Gastroesophageal sphincter (tissue), 3 donors: ENCODE measurements at regions not wholly inside any gene's neighbourhood (a gene's known extent, or its start where the extent isn't known, plus 50 kb on each side); places are given as distances from the start of the nearest gene placed in this dataset.

Experiments used
- EP300 ChIP-seq: sonication (generic); formaldehyde crosslinking; IDR thresholded peaks from one replicate; pipeline ENCODE4 v1.6.1; 2017; ENCODE audit warnings: antibody characterized with exemption, mild to moderate bottlenecking
- POLR2A ChIP-seq, 2 donors: fragments of 450-650 bp; IDR thresholded peaks; one replicate each; pipeline ENCODE4 v1.6.1; 2017; ENCODE audit warnings: antibody characterized with exemption in 2 of 2, mild to moderate bottlenecking in 2 of 2, moderate library complexity in 1 of 2
- POLR2AphosphoS5 ChIP-seq: sonication (generic); formaldehyde crosslinking; IDR thresholded peaks from one replicate; pipeline ENCODE4 v1.6.1; 2017; ENCODE audit warnings: antibody characterized with exemption
- TF ChIP-seq, protein P1 (sequence below), 4 experiments: fragments of 200-600 bp in 2 of 4; fragments of 450-650 bp in 2 of 4; sonication (generic) in 1 of 4; IDR thresholded peaks; one replicate each; pipeline ENCODE4 v1.5.1; 2017 to 2019; ENCODE audit warnings: antibody characterized with exemption in 4 of 4, mild to moderate bottlenecking in 2 of 4, moderate library complexity in 2 of 4

DNA sequence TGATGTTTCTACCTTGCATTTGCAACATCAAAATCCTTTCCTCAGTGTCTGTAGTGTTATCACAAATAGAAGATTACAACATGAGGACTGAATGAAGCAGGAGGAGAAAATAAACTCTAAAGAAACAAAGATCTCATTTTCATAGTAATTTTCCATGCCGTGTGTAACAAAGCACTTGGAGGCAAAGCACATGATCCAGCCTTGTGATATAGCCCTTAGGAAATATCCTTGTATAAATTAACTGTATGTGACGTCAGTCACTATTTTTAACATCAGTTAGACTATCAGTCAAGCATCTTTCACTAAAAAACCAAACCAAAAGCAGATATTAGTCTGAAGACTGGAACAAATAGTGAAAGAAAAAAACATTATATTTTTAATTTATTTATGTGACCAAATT lies 492.1 kb upstream of the CNTNAP5 start:
- no peak for TF ChIP-seq POLR2AphosphoS5
- TF ChIP-seq, protein P1, sequence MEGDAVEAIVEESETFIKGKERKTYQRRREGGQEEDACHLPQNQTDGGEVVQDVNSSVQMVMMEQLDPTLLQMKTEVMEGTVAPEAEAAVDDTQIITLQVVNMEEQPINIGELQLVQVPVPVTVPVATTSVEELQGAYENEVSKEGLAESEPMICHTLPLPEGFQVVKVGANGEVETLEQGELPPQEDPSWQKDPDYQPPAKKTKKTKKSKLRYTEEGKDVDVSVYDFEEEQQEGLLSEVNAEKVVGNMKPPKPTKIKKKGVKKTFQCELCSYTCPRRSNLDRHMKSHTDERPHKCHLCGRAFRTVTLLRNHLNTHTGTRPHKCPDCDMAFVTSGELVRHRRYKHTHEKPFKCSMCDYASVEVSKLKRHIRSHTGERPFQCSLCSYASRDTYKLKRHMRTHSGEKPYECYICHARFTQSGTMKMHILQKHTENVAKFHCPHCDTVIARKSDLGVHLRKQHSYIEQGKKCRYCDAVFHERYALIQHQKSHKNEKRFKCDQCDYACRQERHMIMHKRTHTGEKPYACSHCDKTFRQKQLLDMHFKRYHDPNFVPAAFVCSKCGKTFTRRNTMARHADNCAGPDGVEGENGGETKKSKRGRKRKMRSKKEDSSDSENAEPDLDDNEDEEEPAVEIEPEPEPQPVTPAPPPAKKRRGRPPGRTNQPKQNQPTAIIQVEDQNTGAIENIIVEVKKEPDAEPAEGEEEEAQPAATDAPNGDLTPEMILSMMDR (IDR thresholded peaks at IDR 0.05): no peak
- no peak for TF ChIP-seq POLR2A (IDR thresholded peaks at IDR 0.05)
- no peak for TF ChIP-seq EP300
